ENCODE measurements at regions not wholly inside any gene's neighbourhood (a gene's known extent, or its start where the extent isn't known, plus 50 kb on each side); places are given as distances from the start of the nearest gene placed in this dataset.

DNA sequence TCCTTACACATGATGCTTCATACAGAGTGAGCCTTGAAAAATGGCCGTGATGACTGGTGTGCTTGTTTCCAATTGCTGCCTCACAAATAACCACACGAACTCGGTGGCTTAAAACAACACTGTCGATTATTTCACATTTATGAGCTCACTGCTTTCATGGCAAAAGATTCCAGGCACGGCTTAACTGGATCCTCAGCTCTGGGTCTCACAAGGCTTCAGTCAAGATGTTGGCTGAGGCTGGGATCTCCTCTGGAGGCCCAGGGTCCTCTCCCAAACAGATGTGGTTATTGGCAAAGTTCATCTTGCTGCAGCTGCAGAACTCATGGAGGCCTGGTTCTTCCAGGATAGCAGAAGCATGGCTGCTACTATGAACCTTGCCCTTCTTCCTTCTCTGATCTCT is 144.6 kb downstream of the TFAP2C start:
- TF ChIP-seq EP300 (conservative IDR thresholded peaks at IDR 0.05; ENCODE audit: poor library complexity, severe bottlenecking): no peak
- TF ChIP-seq TAF1 (IDR thresholded peaks at IDR 0.05; ENCODE audit: low read depth): no peak
- no peak for TF ChIP-seq CTCF (IDR thresholded peaks at IDR 0.05; ENCODE audit: poor library complexity, severe bottlenecking)
- TF ChIP-seq, protein P1, sequence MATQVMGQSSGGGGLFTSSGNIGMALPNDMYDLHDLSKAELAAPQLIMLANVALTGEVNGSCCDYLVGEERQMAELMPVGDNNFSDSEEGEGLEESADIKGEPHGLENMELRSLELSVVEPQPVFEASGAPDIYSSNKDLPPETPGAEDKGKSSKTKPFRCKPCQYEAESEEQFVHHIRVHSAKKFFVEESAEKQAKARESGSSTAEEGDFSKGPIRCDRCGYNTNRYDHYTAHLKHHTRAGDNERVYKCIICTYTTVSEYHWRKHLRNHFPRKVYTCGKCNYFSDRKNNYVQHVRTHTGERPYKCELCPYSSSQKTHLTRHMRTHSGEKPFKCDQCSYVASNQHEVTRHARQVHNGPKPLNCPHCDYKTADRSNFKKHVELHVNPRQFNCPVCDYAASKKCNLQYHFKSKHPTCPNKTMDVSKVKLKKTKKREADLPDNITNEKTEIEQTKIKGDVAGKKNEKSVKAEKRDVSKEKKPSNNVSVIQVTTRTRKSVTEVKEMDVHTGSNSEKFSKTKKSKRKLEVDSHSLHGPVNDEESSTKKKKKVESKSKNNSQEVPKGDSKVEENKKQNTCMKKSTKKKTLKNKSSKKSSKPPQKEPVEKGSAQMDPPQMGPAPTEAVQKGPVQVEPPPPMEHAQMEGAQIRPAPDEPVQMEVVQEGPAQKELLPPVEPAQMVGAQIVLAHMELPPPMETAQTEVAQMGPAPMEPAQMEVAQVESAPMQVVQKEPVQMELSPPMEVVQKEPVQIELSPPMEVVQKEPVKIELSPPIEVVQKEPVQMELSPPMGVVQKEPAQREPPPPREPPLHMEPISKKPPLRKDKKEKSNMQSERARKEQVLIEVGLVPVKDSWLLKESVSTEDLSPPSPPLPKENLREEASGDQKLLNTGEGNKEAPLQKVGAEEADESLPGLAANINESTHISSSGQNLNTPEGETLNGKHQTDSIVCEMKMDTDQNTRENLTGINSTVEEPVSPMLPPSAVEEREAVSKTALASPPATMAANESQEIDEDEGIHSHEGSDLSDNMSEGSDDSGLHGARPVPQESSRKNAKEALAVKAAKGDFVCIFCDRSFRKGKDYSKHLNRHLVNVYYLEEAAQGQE (IDR thresholded peaks at IDR 0.05; ENCODE audit: borderline replicate concordance): no peak
- no peak for TF ChIP-seq MXI1 (conservative IDR thresholded peaks at IDR 0.05; ENCODE audit: poor library complexity, severe bottlenecking)
- no peak for TF ChIP-seq EZH2 (IDR thresholded peaks at IDR 0.05; ENCODE audit: borderline replicate concordance, insufficient read depth, low read length, poor library complexity, severe bottlenecking)
- no peak for TF ChIP-seq SMC3 (conservative IDR thresholded peaks at IDR 0.05; ENCODE audit: poor library complexity)
- TF ChIP-seq RAD21 (conservative IDR thresholded peaks at IDR 0.05): no peak
- no peak for TF ChIP-seq POLR2AphosphoS5 (IDR thresholded peaks at IDR 0.05)
- Histone ChIP-seq H3K27me3 (ENCODE audit: insufficient read depth, low read depth, low read length) (no peaks in the 10 kb centered on the region), H3K36me3 (ENCODE audit: insufficient read depth, low read length) (no peaks in the 10 kb centered on the region), H3K9me2 (ENCODE audit: insufficient read depth, low read length) (no peaks in the 10 kb centered on the region), H3K9me3 (ENCODE audit: low read length) (no peaks in the 10 kb centered on the region), H3K9ac (ENCODE audit: low read length) (no peak overlapping the region), H3K4me2 (ENCODE audit: low read length) (no peak overlapping the region), H4K20me1 (ENCODE audit: insufficient read depth) (no peaks in the 10 kb centered on the region), H3K27ac (ENCODE audit: low read length) (no peak overlapping the region), H3K79me2 (replicated peaks; ENCODE audit: insufficient read depth, low read length) (no peaks in the 10 kb centered on the region), H2AFZ (ENCODE audit: low read depth, low read length) (no peak overlapping the region), H3F3A (ENCODE audit: insufficient read depth, low read length, poor library complexity, severe bottlenecking) (no peaks in the 10 kb centered on the region), H3K4me3 (ENCODE audit: low read length) (no peak overlapping the region)

DNA sequence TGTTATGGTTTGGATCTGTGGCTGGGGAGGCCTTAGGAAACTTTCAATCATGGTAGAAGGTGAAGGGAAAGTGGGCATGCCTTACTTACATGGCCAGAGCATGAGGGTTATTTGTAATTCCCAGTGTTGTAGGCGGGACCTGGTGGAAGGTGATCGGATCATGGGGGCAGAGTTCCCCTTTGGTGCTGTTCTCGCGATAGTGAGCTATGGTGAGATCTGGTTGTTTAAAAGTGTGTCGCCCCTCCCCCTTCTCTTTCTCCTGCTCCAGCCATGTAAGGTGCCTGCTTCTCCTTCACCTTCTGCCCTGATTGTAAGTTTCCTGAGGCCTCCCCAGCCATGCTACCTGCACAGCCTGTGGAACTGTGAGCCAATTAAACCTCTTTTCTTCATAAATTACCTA is 145.8 kb downstream of the TFAP2C start:
- Histone ChIP-seq H3K9ac (ENCODE audit: low read length) (no peak overlapping the region), H2AFZ (ENCODE audit: low read depth, low read length) (no peak overlapping the region), H3K36me3 (ENCODE audit: insufficient read depth, low read length) (no peaks in the 10 kb centered on the region), H3K4me3 (ENCODE audit: low read length) (no peak overlapping the region), H3K4me2 (ENCODE audit: low read length) (no peak overlapping the region), H3K27me3 (ENCODE audit: insufficient read depth, low read depth, low read length) (no peaks in the 10 kb centered on the region), H3K27ac (ENCODE audit: low read length) (no peak overlapping the region), H3F3A (ENCODE audit: insufficient read depth, low read length, poor library complexity, severe bottlenecking) (no peaks in the 10 kb centered on the region), H4K20me1 (ENCODE audit: insufficient read depth) (no peaks in the 10 kb centered on the region), H3K9me2 (ENCODE audit: insufficient read depth, low read length) (no peaks in the 10 kb centered on the region), H3K9me3 (ENCODE audit: low read length) (no peaks in the 10 kb centered on the region), H3K79me2 (replicated peaks; ENCODE audit: insufficient read depth, low read length) (no peaks in the 10 kb centered on the region)
- TF ChIP-seq SMC3 (conservative IDR thresholded peaks at IDR 0.05; ENCODE audit: poor library complexity) (no peak), EP300 (conservative IDR thresholded peaks at IDR 0.05; ENCODE audit: poor library complexity, severe bottlenecking) (no peak), TAF1 (IDR thresholded peaks at IDR 0.05; ENCODE audit: low read depth) (no peak), EZH2 (IDR thresholded peaks at IDR 0.05; ENCODE audit: borderline replicate concordance, insufficient read depth, low read length, poor library complexity, severe bottlenecking) (no peak), MXI1 (conservative IDR thresholded peaks at IDR 0.05; ENCODE audit: poor library complexity, severe bottlenecking) (no peak), CTCF (IDR thresholded peaks at IDR 0.05; ENCODE audit: poor library complexity, severe bottlenecking) (no peak), RAD21 (conservative IDR thresholded peaks at IDR 0.05) (no peak)
- TF ChIP-seq, protein P1 (IDR thresholded peaks at IDR 0.05; ENCODE audit: borderline replicate concordance): no peak
